Spinal cord (tissue), 9 donors: ENCODE measurements at regions not wholly inside any gene's neighbourhood (a gene's known extent, or its start where the extent isn't known, plus 50 kb on each side); places are given as distances from the start of the nearest gene placed in this dataset.

Experiments used
- DNase-seq, 6 donors: peaks; one replicate each; pipeline versions ENCODE4 v3.0.0 to v3.0.0-alpha.2; 2013 to 2015; ENCODE audit warnings: low spot score in 6 of 6, low read depth in 4 of 6
- H3K27ac ChIP-seq: one replicate; pipeline ENCODE4 v1.5.1; 2013; ENCODE audit warnings: low read depth, low read length, control low read depth
- H3K27me3 ChIP-seq: one replicate; pipeline ENCODE4 v1.6.1; 2013; ENCODE audit warnings: low read length; ENCODE audit not compliant: control insufficient read depth, insufficient read depth
- H3K36me3 ChIP-seq: one replicate; pipeline ENCODE4 v1.6.1; 2013; ENCODE audit warnings: low read length; ENCODE audit not compliant: control insufficient read depth, insufficient read depth
- H3K4me1 ChIP-seq: one replicate; pipeline ENCODE4 v1.6.1; 2013; ENCODE audit warnings: low read length; ENCODE audit not compliant: control insufficient read depth, insufficient read depth
- H3K4me3 ChIP-seq: one replicate; pipeline ENCODE4 v1.5.1; 2013; ENCODE audit warnings: low read depth, low read length, control low read depth
- H3K9me3 ChIP-seq: one replicate; pipeline ENCODE4 v1.6.1; 2013; ENCODE audit warnings: low read length; ENCODE audit not compliant: control insufficient read depth, insufficient read depth
- WGBS: methylation state at CpG from one replicate; pipeline ENCODE4 v1.1.5; 2013; ENCODE audit warnings: missing lambda C conversion rate; ENCODE audit not compliant: insufficient coverage; 5-methylcytosine and 5-hydroxymethylcytosine counted together
- donor health status: healthy.

GRCh38 chr22:49294656-49295464 lies 532.8 kb downstream of the BRD1 start:
- H3K4me3 ChIP-seq = no peak overlapping the region
- DNase-seq = no peak
- peaks cover 12% of the 10 kb centered on the region for H3K9me3 ChIP-seq
- peaks cover 22% of the 10 kb centered on the region for H3K4me1 ChIP-seq
- no peaks in the 10 kb centered on the region for H3K27me3 ChIP-seq
- no peak overlapping the region for H3K27ac ChIP-seq
- H3K36me3 ChIP-seq = no peaks in the 10 kb centered on the region
- 93% methylated on average over 14 of the region's 14 CpGs for WGBS

- no peak overlapping the region for H3K4me3 ChIP-seq
- no peaks in the 10 kb centered on the region for H3K27me3 ChIP-seq
- peaks cover 21% of the 10 kb centered on the region for H3K4me1 ChIP-seq
- WGBS = 84% methylated on average over 5 of the region's 5 CpGs
- H3K9me3 ChIP-seq = peaks cover 12% of the 10 kb centered on the region
- no peak for DNase-seq
- H3K36me3 ChIP-seq = no peaks in the 10 kb centered on the region
- no peak overlapping the region for H3K27ac ChIP-seq
Measured at GRCh38 chr22:49292909-49293308, 534.8 kb downstream of the BRD1 start.

GRCh38 chr22:49291781-49292180 lies 535.9 kb downstream of the BRD1 start:
- H3K9me3 ChIP-seq = peaks cover 12% of the 10 kb centered on the region
- no peak overlapping the region for H3K27ac ChIP-seq
- H3K4me1 ChIP-seq = peaks cover 20% of the 10 kb centered on the region
- 93% methylated on average over 5 of the region's 5 CpGs for WGBS
- DNase-seq = no peak
- H3K36me3 ChIP-seq = no peaks in the 10 kb centered on the region
- H3K4me3 ChIP-seq = no peak overlapping the region
- H3K27me3 ChIP-seq = no peaks in the 10 kb centered on the region

GRCh38 chr22:49291169-49291568 lies 536.5 kb downstream of the BRD1 start:
- Histone ChIP-seq H3K4me3 (no peak overlapping the region), H3K27me3 (no peaks in the 10 kb centered on the region), H3K36me3 (no peaks in the 10 kb centered on the region), H3K4me1 (peaks cover 20% of the 10 kb centered on the region), H3K27ac (no peak overlapping the region), H3K9me3 (peaks cover 12% of the 10 kb centered on the region)
- 64% methylated on average over 13 of the region's 13 CpGs for WGBS
- DNase-seq = no peak

GRCh38 chr22:49290711-49291110 lies 537.0 kb downstream of the BRD1 start:
- 50% methylated on average over 4 of the region's 6 CpGs for WGBS
- DNase-seq = no peak
- peaks cover 12% of the 10 kb centered on the region for H3K9me3 ChIP-seq

GRCh38 chr22:49289822-49290679 lies 537.6 kb downstream of the BRD1 start:
- Histone ChIP-seq H3K36me3 (no peaks in the 10 kb centered on the region), H3K4me1 (peaks cover 15% of the 10 kb centered on the region), H3K27me3 (no peaks in the 10 kb centered on the region), H3K27ac (no peak overlapping the region), H3K9me3 (peaks cover 12% of the 10 kb centered on the region), H3K4me3 (no peak overlapping the region)
- peak in 1 of 6 donors; percentile 71 for DNase-seq
- WGBS = 40% methylated on average over 24 of the region's 24 CpGs

More at GRCh38 chr22:49290711-49291110, 537.0 kb downstream of the BRD1 start:
- Histone ChIP-seq H3K4me1 (peaks cover 17% of the 10 kb centered on the region), H3K27me3 (no peaks in the 10 kb centered on the region), H3K4me3 (no peak overlapping the region), H3K27ac (no peak overlapping the region), H3K36me3 (no peaks in the 10 kb centered on the region)

GRCh38 chr22:49286181-49286760 lies 541.4 kb downstream of the BRD1 start:
- H3K27ac ChIP-seq = no peak overlapping the region
- H3K36me3 ChIP-seq = no peaks in the 10 kb centered on the region
- no peaks in the 10 kb centered on the region for H3K27me3 ChIP-seq
- WGBS = 90% methylated on average over 9 of the region's 15 CpGs
- no peaks in the 10 kb centered on the region for H3K9me3 ChIP-seq
- no peak overlapping the region for H3K4me3 ChIP-seq
- peaks cover 20% of the 10 kb centered on the region for H3K4me1 ChIP-seq
- no peak for DNase-seq

GRCh38 chr22:49284931-49285330 lies 542.7 kb downstream of the BRD1 start:
- Histone ChIP-seq H3K4me1 (peaks cover 9% of the 10 kb centered on the region), H3K27ac (no peak overlapping the region), H3K27me3 (no peaks in the 10 kb centered on the region), H3K4me3 (no peak overlapping the region), H3K36me3 (no peaks in the 10 kb centered on the region), H3K9me3 (no peaks in the 10 kb centered on the region)
- DNase-seq = no peak
- WGBS = 89% methylated on average over 15 of the region's 15 CpGs

- Histone ChIP-seq H3K27ac (no peak overlapping the region), H3K4me1 (peaks cover 5% of the 10 kb centered on the region), H3K27me3 (no peaks in the 10 kb centered on the region), H3K4me3 (no peak overlapping the region), H3K36me3 (no peaks in the 10 kb centered on the region), H3K9me3 (no peaks in the 10 kb centered on the region)
- WGBS = 52% methylated on average over 19 of the region's 23 CpGs
- DNase-seq = no peak
Measured at GRCh38 chr22:49284056-49284784, 543.5 kb downstream of the BRD1 start.
